Erythroblast (primary cell): ENCODE measurements at regions not wholly inside any gene's neighbourhood (a gene's known extent, or its start where the extent isn't known, plus 50 kb on each side); places are given as distances from the start of the nearest gene placed in this dataset.

Source experiments
- GATA1 ChIP-seq: IDR thresholded peaks from 2 replicates; pipeline ENCODE4 v1.6.1; 2011; ENCODE audit warnings: low read depth, mild to moderate bottlenecking, control low read depth, low read length, moderate library complexity
- POLR2A ChIP-seq: IDR thresholded peaks from 2 replicates; pipeline ENCODE4 v1.6.1; 2011; ENCODE audit warnings: mild to moderate bottlenecking, low read length

GRCh38 chrX:9351126-9351525 lies 113.7 kb upstream of the TBL1X start:
- TF ChIP-seq POLR2A (no peak), GATA1 (no peak)
